ENCODE measurements at regions not wholly inside any gene's neighbourhood (a gene's known extent, or its start where the extent isn't known, plus 50 kb on each side); places are given as distances from the start of the nearest gene placed in this dataset.

DNA sequence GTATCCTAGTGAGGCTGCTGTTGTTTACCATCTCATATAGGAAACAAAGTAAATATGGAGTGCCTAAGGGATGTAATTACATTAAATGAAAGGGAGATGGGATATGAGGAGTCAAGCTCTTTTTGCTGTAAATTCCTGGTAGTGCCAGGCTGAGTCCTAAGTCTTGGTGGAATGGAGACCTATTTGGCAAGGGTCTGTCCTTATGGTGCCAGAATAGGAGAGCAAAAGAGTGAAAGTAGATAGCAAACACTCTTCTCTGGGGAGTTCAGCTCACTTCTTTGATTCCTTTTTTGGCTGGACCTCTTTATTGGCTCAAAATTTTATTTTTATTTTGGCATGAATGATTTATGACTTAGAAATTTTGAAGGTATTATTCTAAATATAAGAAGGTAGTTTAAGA, 380.8 kb downstream of the TMEM232 start:
- Mint-ChIP-seq H3K27ac (no peak overlapping the region), H3K4me3 (no peak overlapping the region), H3K4me1 (no peaks in the 10 kb centered on the region), H3K27me3 (ENCODE audit: low read depth) (no peaks in the 10 kb centered on the region), H3K36me3 (ENCODE audit: insufficient read depth in 1 of 3, low read depth in 3 of 3) (no peaks in the 10 kb centered on the region), H3K9me3 (no peaks in the 10 kb centered on the region)
- Histone ChIP-seq H4K91ac (ENCODE audit: insufficient read length, low read depth, low read length) (no peak overlapping the region), H3K9ac (ENCODE audit: extremely low read depth, insufficient read length, low read length) (no peak overlapping the region), H3K18ac (ENCODE audit: insufficient read length, low read depth, low read length) (no peak overlapping the region), H3K9me3 (ENCODE audit: control insufficient read depth, low read depth, low read length) (no peaks in the 10 kb centered on the region), H4K20me1 (ENCODE audit: control insufficient read depth, insufficient read depth, insufficient read length) (no peaks in the 10 kb centered on the region), H3K4me1 (ENCODE audit: insufficient read depth, low read length) (no peaks in the 10 kb centered on the region), H3K27ac (ENCODE audit: insufficient read length, low read depth, low read length) (no peak overlapping the region), H2BK15ac (ENCODE audit: low read depth, low read length) (no peak overlapping the region), H3K27me3 (ENCODE audit: insufficient read depth, low read length) (no peaks in the 10 kb centered on the region), H3K56ac (ENCODE audit: insufficient read length, low read depth, low read length) (no peak overlapping the region), H4K8ac (replicated peaks; ENCODE audit: insufficient read length, low read depth, low read length) (no peak overlapping the region), H2BK20ac (ENCODE audit: low read depth, low read length, poor library complexity, severe bottlenecking) (no peak overlapping the region), H3K79me1 (ENCODE audit: insufficient read depth, low read depth, low read length, poor library complexity, severe bottlenecking) (no peaks in the 10 kb centered on the region), H2BK120ac (ENCODE audit: low read depth, low read length, poor library complexity, severe bottlenecking) (no peak overlapping the region), H4K5ac (ENCODE audit: insufficient read length, low read depth, low read length) (no peak overlapping the region), H2AFZ (ENCODE audit: low read length) (no peak overlapping the region), H3K14ac (ENCODE audit: insufficient read depth, low read length) (no peak overlapping the region), H2BK5ac (ENCODE audit: insufficient read length, low read length) (no peak overlapping the region), H3K4ac (ENCODE audit: low read depth, low read length) (no peak overlapping the region), H3K79me2 (ENCODE audit: insufficient read depth, low read length) (no peaks in the 10 kb centered on the region), H2AK5ac (ENCODE audit: insufficient read length, low read length) (no peak overlapping the region), H3T11ph (ENCODE audit: low read length) (no peak overlapping the region), H2BK12ac (ENCODE audit: insufficient read length, low read depth, low read length) (no peak overlapping the region), H3K23me2 (ENCODE audit: insufficient read length, low read depth, low read length, poor library complexity, severe bottlenecking) (no peaks in the 10 kb centered on the region), H3K23ac (ENCODE audit: insufficient read length, low read depth, low read length) (no peak overlapping the region), H3K4me2 (ENCODE audit: insufficient read depth, insufficient read length, low read length) (no peak overlapping the region)
- TF ChIP-seq, protein P1, sequence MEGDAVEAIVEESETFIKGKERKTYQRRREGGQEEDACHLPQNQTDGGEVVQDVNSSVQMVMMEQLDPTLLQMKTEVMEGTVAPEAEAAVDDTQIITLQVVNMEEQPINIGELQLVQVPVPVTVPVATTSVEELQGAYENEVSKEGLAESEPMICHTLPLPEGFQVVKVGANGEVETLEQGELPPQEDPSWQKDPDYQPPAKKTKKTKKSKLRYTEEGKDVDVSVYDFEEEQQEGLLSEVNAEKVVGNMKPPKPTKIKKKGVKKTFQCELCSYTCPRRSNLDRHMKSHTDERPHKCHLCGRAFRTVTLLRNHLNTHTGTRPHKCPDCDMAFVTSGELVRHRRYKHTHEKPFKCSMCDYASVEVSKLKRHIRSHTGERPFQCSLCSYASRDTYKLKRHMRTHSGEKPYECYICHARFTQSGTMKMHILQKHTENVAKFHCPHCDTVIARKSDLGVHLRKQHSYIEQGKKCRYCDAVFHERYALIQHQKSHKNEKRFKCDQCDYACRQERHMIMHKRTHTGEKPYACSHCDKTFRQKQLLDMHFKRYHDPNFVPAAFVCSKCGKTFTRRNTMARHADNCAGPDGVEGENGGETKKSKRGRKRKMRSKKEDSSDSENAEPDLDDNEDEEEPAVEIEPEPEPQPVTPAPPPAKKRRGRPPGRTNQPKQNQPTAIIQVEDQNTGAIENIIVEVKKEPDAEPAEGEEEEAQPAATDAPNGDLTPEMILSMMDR (conservative IDR thresholded peaks at IDR 0.05), result no peak
- DNase-seq, result no peak

All from H9 (cell line).